Esophagus squamous epithelium (tissue), 4 donors: ENCODE measurements at regions not wholly inside any gene's neighbourhood (a gene's known extent, or its start where the extent isn't known, plus 50 kb on each side); places are given as distances from the start of the nearest gene placed in this dataset.

Experiments used
- CTCF ChIP-seq, 6 experiments: fragments of 450-650 bp in 4 of 6; fragments of 200-600 bp in 2 of 6; sonication (generic) in 2 of 6; IDR thresholded peaks; one replicate each; pipeline ENCODE4 v1.5.1; 2016 to 2019; ENCODE audit warnings: antibody characterized with exemption in 6 of 6, mild to moderate bottlenecking in 4 of 6, moderate library complexity in 4 of 6
- POLR2A ChIP-seq, 4 donors: fragments of 450-650 bp; IDR thresholded peaks; one replicate each; pipeline ENCODE4 v1.6.1; 2017; ENCODE audit warnings: antibody characterized with exemption in 4 of 4, mild to moderate bottlenecking in 4 of 4, moderate library complexity in 3 of 4

DNA sequence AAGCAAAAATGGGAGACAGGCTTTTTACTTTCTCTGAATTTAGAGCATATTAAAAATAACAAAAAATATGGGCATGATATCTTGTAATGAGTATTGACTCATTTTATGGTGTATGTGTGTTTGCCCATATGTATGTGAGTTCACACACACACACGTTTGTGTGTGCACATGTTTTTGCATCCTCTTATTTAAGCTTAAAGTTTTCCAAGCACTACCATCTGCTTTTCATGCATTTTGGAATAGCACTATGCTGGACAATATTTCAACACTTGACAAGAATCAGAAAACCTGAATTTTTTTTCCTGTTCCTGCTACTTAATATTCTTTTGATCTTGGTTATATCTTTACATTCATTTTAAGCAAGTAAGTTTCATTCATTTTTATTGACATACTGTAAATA lies 872.7 kb downstream of the OTOL1 start:
- TF ChIP-seq CTCF (IDR thresholded peaks at IDR 0.05): no peak
- no peak for TF ChIP-seq POLR2A (IDR thresholded peaks at IDR 0.05)
